ENCODE measurements at regions not wholly inside any gene's neighbourhood (a gene's known extent, or its start where the extent isn't known, plus 50 kb on each side); places are given as distances from the start of the nearest gene placed in this dataset.
"Not testable (repeated sequence)": the region's sequence is repeated elsewhere in the genome, so short reads cannot be mapped to it uniquely, and the experiment has no call there.

DNA sequence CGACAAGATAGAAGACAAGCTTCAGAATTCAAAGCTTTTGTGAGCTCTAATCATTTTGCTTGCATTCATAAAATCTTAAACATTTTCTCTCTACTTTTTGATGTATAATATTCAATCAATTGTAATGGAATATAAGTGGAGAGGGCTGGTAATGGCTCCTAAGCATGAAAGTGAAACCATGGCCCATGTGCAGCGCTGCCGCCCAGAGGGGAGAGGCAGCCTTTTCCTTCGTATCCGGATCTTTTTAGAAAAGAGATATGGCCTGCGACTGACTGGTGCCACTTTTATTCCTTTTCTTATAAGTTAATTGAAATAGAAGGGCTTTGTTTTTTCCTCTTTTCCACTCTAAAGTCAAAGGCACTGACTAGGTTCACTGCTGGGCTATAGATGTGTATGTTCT lies 655.2 kb downstream of the TTLL7 start:
- DNase-seq, result not testable (repeated sequence)

DNA sequence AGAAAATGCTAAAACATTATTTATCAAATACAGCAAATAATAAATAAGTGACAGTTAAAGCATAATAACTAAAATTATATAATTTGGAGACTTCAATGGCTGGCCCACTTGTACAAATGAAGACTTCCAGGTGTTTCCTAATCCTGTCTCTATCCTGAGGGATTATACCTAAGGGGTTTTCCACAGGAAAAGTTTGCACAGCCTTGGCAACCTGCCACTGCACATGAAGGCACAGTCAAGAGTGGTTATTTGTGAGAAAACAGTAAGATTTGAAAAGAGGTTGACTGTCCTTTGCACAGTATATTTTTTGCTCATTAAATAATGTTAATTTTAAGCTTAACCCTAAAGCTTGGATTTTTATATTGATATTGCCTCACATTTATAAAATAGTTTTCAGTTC lies 655.9 kb downstream of the TTLL7 start:
- not testable (repeated sequence) for DNase-seq

DNA sequence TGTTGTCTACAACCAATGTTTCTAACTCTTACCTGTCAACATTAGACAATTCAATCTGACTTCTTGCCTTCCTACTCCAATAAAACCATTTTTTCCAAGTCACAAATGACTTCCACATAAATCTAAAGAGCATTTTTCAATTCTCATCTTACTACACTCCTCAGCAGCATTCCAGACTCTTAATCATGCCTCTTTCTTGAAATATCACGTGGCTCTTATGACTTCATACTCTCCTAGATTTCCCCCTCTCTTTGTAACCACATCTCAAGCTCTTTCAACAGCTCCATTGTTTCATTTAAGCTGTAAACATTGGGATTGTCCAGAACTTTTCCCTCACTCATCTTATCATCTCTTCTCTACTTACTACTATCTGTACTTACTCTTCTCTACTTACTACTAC lies 666.6 kb downstream of the TTLL7 start:
- not testable (repeated sequence) for DNase-seq

DNA sequence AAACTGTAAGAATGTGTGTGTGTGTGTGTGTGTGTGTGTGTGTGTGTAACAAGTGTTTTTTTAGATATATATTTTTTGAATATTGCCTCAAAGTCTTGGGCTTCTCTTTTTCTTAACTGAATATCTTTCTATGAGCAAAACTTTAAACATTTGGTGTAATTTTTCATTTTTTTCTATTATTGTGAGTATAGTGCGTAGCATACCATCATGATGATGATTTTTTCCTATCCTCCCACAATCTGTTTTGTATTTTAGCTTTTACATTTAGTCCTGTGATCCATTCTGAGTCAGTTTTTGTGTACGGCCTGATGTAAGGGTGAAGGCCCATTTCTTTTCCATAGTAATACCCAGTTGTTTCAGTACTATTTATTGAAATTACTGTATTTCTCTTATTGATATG lies 680.6 kb downstream of the TTLL7 start:
- DNase-seq, result no peak

DNA sequence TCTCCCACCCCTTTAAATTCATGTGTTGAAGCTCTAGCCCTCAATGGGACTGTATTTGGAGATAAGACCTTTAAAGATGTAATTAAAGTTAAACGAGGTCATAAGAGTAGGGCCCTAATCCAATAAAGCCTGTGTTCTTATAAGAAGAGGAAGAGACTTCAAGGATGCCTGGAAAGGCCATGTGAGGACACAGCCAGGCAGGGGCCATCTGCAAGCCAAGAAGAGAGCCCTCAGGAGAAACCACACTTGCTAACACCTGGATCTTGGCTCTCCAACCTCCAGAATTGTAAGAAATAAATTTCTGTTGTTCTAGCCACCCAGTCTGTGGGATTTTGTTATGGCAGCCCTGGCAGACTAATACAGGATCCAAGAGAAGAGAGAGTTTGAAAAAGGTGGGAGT lies 683.5 kb downstream of the TTLL7 start:
- DNase-seq, result not testable (repeated sequence)

DNA sequence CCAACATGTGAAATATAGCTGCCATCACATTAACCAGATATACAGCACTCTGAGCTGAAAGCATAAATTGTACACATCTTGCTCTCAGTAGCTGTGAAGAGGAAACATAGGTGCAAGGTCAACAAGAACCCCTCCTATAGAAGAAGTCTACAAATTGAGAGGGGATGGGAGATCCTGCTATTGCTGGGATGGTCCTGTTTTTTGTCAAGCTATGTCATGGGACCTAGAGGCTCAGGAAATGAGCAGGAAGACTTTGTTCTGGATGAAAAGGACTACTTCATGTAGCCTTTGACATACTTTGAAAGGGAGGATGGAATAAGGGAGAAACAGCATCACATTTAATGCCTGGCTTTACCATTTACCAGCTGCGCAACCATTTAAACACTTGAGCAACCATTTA lies 688.8 kb downstream of the TTLL7 start:
- DNase-seq, result not testable (repeated sequence)

DNA sequence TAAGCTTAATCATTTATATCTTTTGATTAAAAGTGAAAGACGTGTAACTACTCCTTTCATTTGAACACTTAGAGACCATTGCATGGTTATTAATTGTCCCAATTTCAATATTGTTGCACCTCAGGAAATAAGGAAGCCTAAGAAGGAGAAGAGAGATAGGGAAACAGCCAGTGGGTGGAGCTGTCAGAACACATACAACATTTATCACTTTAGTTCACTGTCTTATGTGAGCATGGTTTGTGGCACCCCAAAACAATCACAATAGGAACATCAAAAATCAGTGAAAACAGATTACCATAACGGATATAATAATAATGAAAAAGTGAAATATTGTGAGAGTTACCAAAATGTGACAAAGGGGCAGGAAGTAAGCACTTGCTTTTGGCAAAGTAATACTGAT lies 689.9 kb downstream of the TTLL7 start:
- DNase-seq, result not testable (repeated sequence)

DNA sequence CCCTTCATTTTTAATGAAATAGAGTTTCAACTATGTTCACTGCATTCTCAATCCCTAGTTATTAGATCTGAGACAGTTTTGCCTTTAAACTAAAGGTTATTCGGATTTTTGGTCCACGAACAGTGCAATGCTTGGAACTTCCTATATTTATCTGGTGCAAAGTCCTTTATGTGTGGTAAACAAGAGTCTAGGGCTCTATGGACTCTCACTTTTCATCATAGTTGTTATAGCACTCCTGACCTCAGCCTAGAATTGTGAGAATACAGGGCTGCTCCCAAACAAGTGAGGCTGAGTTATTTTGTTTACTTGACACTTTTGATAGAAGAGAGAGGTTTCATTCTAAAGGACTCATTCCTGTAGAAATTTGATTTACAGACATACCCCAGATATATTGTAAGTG lies 692.1 kb downstream of the TTLL7 start:
- DNase-seq, result not testable (repeated sequence)

DNA sequence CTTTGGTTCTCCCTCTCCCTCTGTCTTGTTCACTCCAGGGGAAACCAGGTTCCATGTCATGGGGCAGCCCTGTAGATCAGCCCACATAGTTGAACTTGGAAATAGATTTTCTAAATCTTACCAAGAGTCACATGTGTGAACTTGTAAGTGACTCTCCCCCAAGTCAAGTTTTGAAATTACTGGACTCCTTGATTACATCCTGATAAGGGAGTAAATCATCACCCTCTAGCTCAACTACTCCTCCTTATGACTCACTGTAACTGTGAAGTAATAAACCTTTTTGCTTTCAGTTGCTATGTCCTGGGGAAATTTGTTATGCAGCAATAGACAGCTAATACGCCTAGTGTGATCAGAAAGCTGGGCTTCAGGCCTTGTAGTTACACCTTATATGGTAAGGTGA lies 703.3 kb downstream of the TTLL7 start:
- DNase-seq, result not testable (repeated sequence)

DNA sequence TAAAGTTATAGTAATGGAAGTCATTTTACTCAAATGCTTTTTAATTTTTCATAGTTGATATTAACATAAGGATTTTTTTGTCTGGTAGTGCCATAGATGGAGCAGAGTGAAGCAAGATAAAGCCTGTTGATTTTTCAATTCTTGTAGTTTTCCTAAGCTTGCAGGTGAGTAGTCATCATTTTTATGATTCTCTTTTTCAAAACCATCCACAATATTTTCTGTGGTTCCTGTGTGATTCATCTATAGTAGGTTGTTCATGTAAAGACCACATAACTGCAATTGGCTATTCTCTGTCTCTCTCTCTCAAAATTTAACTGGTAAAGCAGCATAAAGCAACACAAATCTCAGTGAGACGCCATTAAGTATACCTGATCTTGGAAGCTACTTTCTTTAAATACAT lies 711.5 kb downstream of the TTLL7 start:
- not testable (repeated sequence) for DNase-seq

DNA sequence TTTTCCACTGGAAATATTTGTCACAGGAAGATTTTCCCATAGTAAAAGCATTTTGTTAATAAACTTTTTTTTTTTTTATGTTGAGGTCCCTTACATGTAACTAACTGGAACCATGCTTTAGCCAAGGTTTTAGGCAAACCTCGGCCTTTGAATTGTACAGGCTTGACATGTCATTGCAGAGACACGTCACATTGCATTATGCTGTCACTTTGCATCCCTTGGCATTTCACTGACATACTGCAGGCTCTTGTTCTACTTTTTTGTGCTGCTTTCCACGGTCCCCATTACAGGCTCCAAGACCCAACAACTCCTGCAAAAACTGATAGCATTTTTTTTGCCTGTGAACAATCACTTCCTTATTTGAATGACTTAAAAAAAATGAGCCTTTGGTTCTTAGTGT lies 724.3 kb downstream of the TTLL7 start:
- DNase-seq, result not testable (repeated sequence)

DNA sequence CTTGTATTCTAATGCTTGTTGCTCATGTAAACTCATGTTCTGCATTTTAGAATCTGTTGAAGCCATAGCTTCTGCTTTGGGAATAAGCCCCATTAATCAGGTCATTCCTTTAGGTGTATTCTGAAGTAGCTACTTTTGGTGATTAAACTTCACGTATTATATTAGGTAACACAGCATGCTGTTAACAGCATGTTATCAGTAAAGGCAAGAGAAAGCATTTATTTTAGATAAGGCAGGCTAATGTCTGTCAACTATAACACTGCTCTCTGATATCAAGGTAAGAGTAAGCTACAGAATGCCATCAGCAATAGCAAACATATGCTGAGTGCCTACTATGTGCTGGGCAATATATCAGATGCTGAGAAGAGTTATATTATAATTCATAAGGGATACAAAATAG lies 726.4 kb downstream of the TTLL7 start:
- DNase-seq, result not testable (repeated sequence)

DNA sequence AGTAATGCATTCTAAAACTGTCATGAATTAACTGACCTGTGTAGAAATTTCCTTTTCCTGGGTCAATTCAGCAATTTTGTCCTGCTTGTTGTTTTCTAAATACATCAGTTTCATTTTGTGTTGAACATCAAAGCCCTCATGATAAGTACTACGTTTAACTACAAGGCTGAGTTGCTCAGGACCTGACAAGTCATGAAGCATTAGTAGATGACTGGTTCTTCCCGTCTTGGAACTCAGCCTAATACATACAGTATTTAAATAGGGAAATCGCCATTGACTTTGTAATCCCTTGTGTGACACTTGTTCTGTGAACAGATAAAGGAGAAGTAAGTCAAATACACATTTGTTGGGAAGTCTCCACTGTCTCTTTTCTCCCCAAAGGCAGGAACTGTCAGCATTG lies 727.1 kb downstream of the TTLL7 start:
- not testable (repeated sequence) for DNase-seq

DNA sequence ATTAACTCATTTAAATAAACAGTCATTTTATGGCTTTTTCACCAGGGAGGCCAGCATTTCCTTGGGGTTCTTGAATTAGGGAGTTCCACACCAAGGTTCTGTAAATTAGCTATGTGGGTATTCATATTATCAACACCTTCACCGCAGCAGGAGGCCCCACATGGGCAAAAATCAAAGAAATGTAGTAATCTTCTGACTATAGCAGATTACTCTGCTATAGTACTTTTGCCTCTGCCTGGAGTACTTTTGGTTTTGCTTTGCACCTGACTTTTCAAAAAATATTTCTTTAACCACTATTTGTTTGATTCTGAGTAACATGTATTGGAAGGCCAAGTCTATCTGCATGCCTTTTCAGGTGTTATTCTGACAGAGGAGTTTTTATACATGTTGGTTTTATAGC lies 728.1 kb downstream of the TTLL7 start:
- not testable (repeated sequence) for DNase-seq

DNA sequence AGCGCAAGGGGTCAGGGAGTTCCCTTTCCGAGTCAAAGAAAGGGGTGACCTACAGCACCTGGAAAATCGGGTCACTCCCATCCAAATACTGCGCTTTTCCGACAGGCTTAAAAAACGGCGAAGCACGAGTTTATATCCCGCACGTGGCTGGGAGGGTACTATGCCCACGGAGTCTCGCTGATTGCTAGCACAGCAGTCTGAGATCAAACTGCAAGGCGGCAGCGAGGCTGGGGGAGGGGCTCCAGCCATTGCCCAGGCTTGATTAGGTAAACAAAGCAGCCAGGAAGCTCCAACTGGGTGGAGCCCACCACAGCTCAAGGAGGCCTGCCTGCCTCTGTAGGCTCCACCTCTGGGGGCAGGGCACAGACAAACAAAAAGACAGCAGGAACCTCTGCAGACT lies 735.1 kb downstream of the TTLL7 start:
- DNase-seq, result not testable (repeated sequence)

DNA sequence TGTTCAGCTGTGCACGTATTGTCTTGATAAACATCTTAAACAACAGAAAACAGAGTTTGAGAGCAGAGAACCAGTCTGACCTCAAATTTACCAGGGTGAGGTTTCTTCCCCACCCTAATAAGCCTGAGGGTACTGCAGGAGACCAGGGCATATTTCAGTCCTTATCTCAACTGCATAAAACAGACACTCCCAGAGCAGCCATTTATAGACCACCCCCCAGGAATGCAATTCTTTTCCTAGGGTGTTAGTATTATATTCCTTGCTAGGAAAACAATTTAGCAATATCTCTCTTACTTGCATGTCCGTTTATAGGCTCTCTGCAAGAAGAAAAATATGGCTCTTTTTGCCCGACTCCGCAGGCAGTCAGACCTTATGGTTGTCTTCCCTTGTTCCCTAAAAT lies 747.2 kb downstream of the TTLL7 start:
- DNase-seq, result not testable (repeated sequence)

DNA sequence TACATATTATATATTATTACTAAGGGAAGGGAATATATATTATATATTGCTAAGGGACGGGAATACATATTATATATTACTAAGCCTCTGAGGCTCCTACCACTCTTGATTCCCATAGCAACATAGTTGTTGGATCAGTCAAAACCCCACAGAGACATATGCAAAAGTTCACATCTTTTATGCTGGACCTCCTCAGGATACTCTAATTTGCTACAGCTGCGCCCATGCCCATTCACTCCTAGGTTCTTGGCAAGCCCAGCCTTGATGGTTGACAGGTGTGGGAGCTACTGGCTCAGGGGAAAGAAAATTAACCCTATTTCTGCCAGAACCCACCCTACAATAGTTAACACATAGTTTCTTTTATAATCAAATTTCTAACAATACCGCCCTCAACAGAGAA lies 752.2 kb downstream of the TTLL7 start:
- not testable (repeated sequence) for DNase-seq

DNA sequence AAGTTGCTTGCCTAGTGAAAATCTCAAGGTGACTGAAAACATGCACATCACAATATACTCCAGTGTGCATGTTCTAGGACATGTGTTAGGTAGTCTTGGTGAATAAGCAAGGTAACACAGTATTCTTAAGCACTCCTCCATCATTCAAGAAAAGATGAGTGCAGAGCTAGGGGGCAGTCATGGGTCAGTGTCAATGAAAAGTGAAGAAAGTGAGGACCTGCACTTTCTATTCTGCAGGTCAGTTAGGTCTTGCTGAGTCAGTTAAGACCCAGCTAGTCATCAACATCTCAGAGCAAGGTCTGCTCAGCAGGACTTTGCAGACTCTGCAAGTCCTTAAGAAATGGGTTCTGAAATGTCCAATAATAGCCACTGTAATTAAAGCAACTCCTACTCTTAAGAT lies 754.1 kb downstream of the TTLL7 start:
- DNase-seq, result not testable (repeated sequence)

DNA sequence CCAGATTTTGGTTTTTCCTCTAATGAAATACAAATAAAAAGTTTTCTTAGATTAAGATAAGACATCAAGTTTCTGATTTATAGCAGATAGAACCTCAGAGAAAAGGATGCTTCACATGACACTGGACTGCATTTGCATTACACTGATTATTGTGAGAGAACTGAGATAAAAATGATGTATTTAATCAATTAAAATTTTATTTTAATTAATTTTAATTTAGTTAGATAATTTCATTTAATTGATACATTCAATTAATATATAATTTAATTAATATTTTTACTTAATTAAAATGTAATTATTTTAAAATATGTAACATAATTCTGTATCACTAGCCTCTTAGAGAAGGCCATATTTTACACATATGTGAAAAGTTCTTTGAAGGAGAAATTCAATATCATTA lies 759.4 kb downstream of the TTLL7 start:
- not testable (repeated sequence) for DNase-seq

DNA sequence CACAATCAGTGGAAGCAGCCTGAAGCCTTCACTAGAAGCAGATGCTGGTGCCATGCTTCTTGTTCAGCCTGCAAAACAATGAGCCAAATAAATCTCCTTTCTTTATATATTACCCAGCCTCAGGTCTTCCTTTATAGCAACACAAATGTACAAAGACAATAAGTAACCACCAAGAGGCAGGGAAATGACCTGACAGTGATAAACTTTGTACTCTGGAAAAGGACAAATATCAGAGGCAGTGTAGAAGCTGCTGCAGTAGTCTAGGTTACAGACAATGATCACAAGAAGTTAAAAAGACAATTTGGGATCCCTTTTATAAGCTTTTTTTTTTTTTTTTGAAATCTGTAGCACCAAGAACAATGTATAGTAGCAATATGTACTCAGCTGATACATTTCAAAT lies 760.3 kb downstream of the TTLL7 start:
- not testable (repeated sequence) for DNase-seq

DNA sequence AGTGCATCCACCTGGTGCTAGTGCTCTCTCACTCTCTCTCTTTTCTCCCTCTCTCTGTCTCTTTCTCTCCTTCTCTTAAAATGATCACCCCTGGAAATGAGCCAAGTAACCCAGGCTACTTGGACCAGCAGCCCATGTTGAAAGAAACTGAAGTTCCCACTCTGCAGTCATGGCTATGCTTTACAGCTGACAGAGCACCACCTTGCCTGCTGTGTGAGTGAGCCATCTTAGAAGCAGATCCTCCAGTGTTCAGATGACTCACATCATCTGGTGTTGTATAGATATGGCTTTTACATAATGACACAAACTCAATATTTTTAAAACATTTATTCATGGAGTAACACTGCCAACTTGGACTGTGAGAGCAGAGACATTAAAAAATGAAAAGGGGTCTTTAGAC lies 779.1 kb downstream of the TTLL7 start:
- not testable (repeated sequence) for DNase-seq

DNA sequence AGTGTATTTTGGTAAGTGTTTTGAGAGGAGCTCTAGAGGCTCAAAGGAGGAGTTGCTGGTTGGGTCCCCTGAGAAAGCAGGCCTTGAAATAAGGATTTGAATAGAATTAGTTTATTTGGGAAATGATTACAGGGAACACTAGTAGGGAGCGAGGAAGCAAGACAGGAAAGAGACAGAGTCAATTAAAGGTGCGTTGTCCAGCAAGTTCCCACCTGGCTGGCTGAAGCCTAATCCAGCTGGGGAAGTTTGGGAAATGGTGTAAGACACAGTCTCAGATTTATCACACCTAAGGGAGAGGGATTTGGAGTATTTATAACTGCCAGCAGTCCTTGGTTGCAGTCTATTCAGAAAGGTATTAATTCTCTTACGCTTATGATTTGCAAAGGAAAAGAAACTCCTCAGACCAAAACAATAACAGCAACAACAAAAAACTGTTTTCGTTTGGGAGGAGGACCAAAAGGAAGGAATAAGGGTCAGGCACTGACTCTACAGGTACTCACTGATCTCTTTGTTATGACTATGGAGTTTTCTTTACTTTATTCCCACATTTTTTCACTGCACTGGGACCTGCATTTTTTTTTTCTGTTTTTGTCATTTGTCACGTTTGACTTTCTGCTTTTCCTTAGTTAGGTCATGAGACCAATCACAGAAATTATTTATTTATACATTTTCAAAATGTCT lies 780.8 kb downstream of the TTLL7 start:
- not testable (repeated sequence) for DNase-seq

DNA sequence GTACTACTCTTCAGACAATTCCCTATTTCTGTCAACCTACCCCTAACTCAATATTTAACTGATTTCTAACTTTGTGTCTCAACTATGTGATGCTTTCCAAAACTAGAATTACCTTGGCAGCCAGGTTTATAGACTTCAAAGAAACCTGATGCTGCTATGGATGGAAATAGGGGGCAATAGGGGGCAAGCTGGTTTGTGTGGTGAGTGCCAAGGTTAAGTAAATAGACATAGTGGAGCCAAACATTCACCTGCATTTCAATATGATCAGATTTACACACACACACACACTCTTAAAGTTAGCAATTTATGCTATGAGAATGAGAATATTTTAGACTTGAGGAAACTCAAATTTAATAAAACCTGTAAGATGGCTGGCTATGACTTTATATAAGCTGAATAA lies 784.6 kb downstream of the TTLL7 start:
- not testable (repeated sequence) for DNase-seq

DNA sequence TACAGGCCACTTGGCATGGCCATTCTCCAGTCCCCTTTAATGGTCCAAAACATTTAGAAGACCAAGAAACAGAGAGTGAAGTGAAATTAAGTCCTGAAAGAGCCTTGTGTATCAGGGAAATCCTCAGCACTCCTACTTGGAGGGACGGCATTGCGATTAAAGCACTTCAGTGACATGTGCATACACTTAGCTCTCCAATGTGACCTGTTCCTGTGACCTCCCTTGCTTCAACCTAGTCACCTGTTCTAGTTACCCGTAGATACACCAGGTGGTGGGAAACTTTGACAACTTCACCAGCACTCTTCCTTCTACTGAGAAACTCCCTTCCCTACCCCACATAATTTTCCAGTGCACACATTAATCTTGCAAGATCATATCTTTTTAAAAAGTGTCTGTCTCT lies 785.3 kb downstream of the TTLL7 start:
- DNase-seq, result not testable (repeated sequence)

DNA sequence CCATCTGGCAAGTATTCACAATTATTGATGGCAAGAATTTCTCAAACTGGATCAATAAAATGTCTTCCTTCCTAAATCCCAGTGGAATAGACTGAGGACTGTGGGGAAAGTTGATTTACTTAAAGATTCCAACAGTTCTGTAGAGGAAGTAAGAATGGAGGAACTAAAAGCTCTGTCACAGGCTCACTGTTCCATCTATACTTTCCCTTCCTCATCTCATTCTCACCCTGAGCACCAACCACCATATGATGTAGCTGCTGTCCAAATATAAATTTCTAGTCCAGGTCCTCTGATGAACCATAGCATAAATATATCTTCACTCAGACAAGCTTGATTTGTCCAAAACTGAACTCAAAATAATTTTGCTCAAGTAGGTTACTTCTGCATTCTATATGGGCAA lies 786.9 kb downstream of the TTLL7 start:
- DNase-seq, result not testable (repeated sequence)
